Right lobe of liver (tissue), 6 donors: ENCODE measurements at regions not wholly inside any gene's neighbourhood (a gene's known extent, or its start where the extent isn't known, plus 50 kb on each side); places are given as distances from the start of the nearest gene placed in this dataset.

Experiments
- ATAC-seq, 4 donors: fragments of 200-7000 bp; cut with Tn5 transposase; one replicate each; pipeline ENCODE4 v1.9.1; 2020; ENCODE audit warnings: mild to moderate bottlenecking in 4 of 4, moderate library complexity in 4 of 4
- DNase-seq, 3 donors: peaks; one replicate each; pipeline ENCODE4 v3.0.0-alpha.2; 2020
- H3K27ac ChIP-seq, 3 donors: fragments of 200-600 bp; one replicate each; pipeline ENCODE4 v1.8.0; 2022
- H3K27me3 ChIP-seq, 2 donors: fragments of 200-600 bp; one replicate each; pipeline ENCODE4 v1.8.0; 2022
- H3K36me3 ChIP-seq, 4 donors: fragments of 200-600 bp; sonication (generic) in 1 of 4; one replicate each; pipeline versions ENCODE4 v1.5.1 to v1.8.0; 2017 to 2022; ENCODE audit warnings: control low read depth in 1 of 4
- H3K4me1 ChIP-seq, 4 donors: fragments of 200-600 bp; sonication (generic) in 1 of 4; one replicate each; pipeline versions ENCODE4 v1.5.1 to v1.8.0; 2017 to 2022; ENCODE audit warnings: control low read depth in 1 of 4
- H3K4me3 ChIP-seq, 3 donors: fragments of 200-600 bp; one replicate each; pipeline ENCODE4 v1.8.0; 2022
- H3K9me3 ChIP-seq, 4 donors: fragments of 200-600 bp; sonication (generic) in 1 of 4; one replicate each; pipeline versions ENCODE4 v1.5.1 to v1.8.0; 2017 to 2022; ENCODE audit warnings: control low read depth in 1 of 4
- CTCF ChIP-seq, 4 donors: fragments of 200-600 bp in 3 of 4; fragments of 450-650 bp in 1 of 4; IDR thresholded peaks; one replicate each; pipeline versions ENCODE4 v1.5.1 to v1.8.0; 2016 to 2022; ENCODE audit warnings: antibody characterized with exemption in 4 of 4, mild to moderate bottlenecking in 2 of 4
- POLR2A ChIP-seq: fragments of 450-650 bp; IDR thresholded peaks from one replicate; pipeline ENCODE4 v1.6.1; 2017; ENCODE audit warnings: antibody characterized with exemption, mild to moderate bottlenecking
- WGBS: methylation state at CpG from one replicate; pipeline ENCODE4 v1.1.6; 2018; ENCODE audit warnings: low coverage, low lambda C conversion rate; ENCODE audit not compliant: insufficient coverage; ENCODE audit errors: missing lambda C conversion rate; 5-methylcytosine and 5-hydroxymethylcytosine counted together
- intact Hi-C, 2 donors: fragments of 100-400 bp; cut with DNase I; formaldehyde crosslinking; loops; one replicate each; pipeline versions ENCODE4 v1.11.2 to v1.14.1; 2022
- donor health status: DM: no; HTN: yes; CAD: no.
- donor health status: DM: no; HTN: no; CAD: no.
- donor health status: DM: no; HTN: no; CAD: no.
- donor health status: DM: no; HTN: yes; CAD: no.
- donor health status: DM: no; HTN: yes; CAD: no.

GRCh38 chr4:151574968-151575367, 166.0 kb downstream of the FHIP1A start:
- Histone ChIP-seq H3K36me3 (no peaks in the 10 kb centered on the region), H3K4me3 (no peak overlapping the region), H3K27ac (no peak overlapping the region), H3K4me1 (no peaks in the 10 kb centered on the region), H3K9me3 (no peaks in the 10 kb centered on the region), H3K27me3 (no peaks in the 10 kb centered on the region)
- no peak for DNase-seq
- intact Hi-C loops, result no loop called here
- ATAC-seq, result no peak
- no peak for TF ChIP-seq POLR2A
- no peak for TF ChIP-seq CTCF (IDR thresholded peaks at IDR 0.05)

- 68% methylated on average over 3 of the region's 3 CpGs for WGBS
These were observed 166.7 kb downstream of the FHIP1A start for GRCh38 chr4:151575646-151576045.

GRCh38 chr4:151576627-151577026, 167.7 kb downstream of the FHIP1A start:
- intact Hi-C loops, result no loop called here
- Histone ChIP-seq H3K27ac (no peak overlapping the region), H3K4me1 (no peaks in the 10 kb centered on the region), H3K4me3 (no peak overlapping the region), H3K9me3 (no peaks in the 10 kb centered on the region), H3K36me3 (no peaks in the 10 kb centered on the region), H3K27me3 (no peaks in the 10 kb centered on the region)
- TF ChIP-seq CTCF (IDR thresholded peaks at IDR 0.05) (no peak), POLR2A (no peak)
- ATAC-seq, result no peak
- WGBS, result 43% methylated on average over 1 of the region's 1 CpG
- no peak for DNase-seq

More at GRCh38 chr4:151575646-151576045, 166.7 kb downstream of the FHIP1A start:
- intact Hi-C loops, result no loop called here
- no peak for TF ChIP-seq CTCF (IDR thresholded peaks at IDR 0.05)
- TF ChIP-seq POLR2A, result no peak
- Histone ChIP-seq H3K4me1 (no peaks in the 10 kb centered on the region), H3K27me3 (no peaks in the 10 kb centered on the region), H3K27ac (no peak overlapping the region), H3K9me3 (no peaks in the 10 kb centered on the region), H3K36me3 (no peaks in the 10 kb centered on the region), H3K4me3 (no peak overlapping the region)
- ATAC-seq (no peak), DNase-seq (no peak)

GRCh38 chr4:151581570-151581969, 172.6 kb downstream of the FHIP1A start:
- DNase-seq (no peak), ATAC-seq (no peak)
- intact Hi-C loops, result no loop called here
- TF ChIP-seq CTCF (IDR thresholded peaks at IDR 0.05), result no peak
- TF ChIP-seq POLR2A, result no peak
- Histone ChIP-seq H3K9me3 (no peaks in the 10 kb centered on the region), H3K36me3 (no peaks in the 10 kb centered on the region), H3K4me3 (no peak overlapping the region), H3K27me3 (no peaks in the 10 kb centered on the region), H3K27ac (no peak overlapping the region), H3K4me1 (no peaks in the 10 kb centered on the region)
- 71% methylated on average over 2 of the region's 2 CpGs for WGBS

GRCh38 chr4:151582098-151582497, 173.1 kb downstream of the FHIP1A start:
- intact Hi-C loops, result no loop called here
- no peak for DNase-seq
- TF ChIP-seq POLR2A (no peak), CTCF (IDR thresholded peaks at IDR 0.05) (no peak)
- Histone ChIP-seq H3K4me1 (no peaks in the 10 kb centered on the region), H3K9me3 (no peaks in the 10 kb centered on the region), H3K36me3 (no peaks in the 10 kb centered on the region), H3K4me3 (no peak overlapping the region), H3K27ac (no peak overlapping the region), H3K27me3 (no peaks in the 10 kb centered on the region)
- no peak for ATAC-seq
- WGBS, result 83% methylated on average over 4 of the region's 4 CpGs
